HEK293 (cell line): ENCODE measurements at regions not wholly inside any gene's neighbourhood (a gene's known extent, or its start where the extent isn't known, plus 50 kb on each side); places are given as distances from the start of the nearest gene placed in this dataset.

Source experiments
- CTCF ChIA-PET: fragments of 350-600 bp; formaldehyde crosslinking; extraction: SDS; loops from one replicate; lab custom pipeline; 2021; ENCODE audit warnings: antibody characterized with exemption; lab: Yijun Ruan, JAX
- POLR2A ChIA-PET: fragments of 300-600 bp; formaldehyde crosslinking; extraction: SDS; loops from one replicate; lab custom pipeline; 2020; ENCODE audit warnings: antibody characterized with exemption, inconsistent platforms; lab: Yijun Ruan, JAX
- H3K27ac ChIP-seq: fragments of 200-500 bp; sonication (Bioruptor generic); 2 replicates; pipeline ENCODE4 v1.5.1; 2014; ENCODE audit warnings: low read depth, low read length, control low read depth, inconsistent platforms; ENCODE audit errors: extremely low read depth
- H3K36me3 ChIP-seq, 2 experiments: fragments of 200-500 bp in 1 of 2; sonication (Bioruptor generic) in 1 of 2; 1 replicate in 1 of 2; 2 replicates in 1 of 2; pipeline ENCODE4 v1.5.1; 2014 to 2017; ENCODE audit warnings: inconsistent platforms in 2 of 2, low read length in 2 of 2; ENCODE audit not compliant: control insufficient read depth in 2 of 2, insufficient read depth in 1 of 2
- H3K4me1 ChIP-seq: fragments of 200-500 bp; sonication (Bioruptor generic); 2 replicates; pipeline ENCODE4 v1.5.1; 2014; ENCODE audit warnings: mild to moderate bottlenecking, low read length, inconsistent platforms; ENCODE audit not compliant: control insufficient read depth, insufficient read depth
- H3K4me3 ChIP-seq: 2 replicates; pipeline ENCODE4 v1.5.1; 2011; ENCODE audit warnings: low read depth, mild to moderate bottlenecking, control low read depth, low read length, moderate library complexity
- H3K9me3 ChIP-seq: fragments of 200-500 bp; sonication (Bioruptor generic); 2 replicates; pipeline ENCODE4 v1.5.1; 2014; ENCODE audit warnings: low read depth, low read length, inconsistent platforms; ENCODE audit not compliant: control insufficient read depth, insufficient read depth
- AEBP2 ChIP-seq: fragments of 450-650 bp; formaldehyde crosslinking; IDR thresholded peaks from 2 replicates; pipeline ENCODE4 v1.5.1; 2016; ENCODE audit warnings: missing biosample characterization, missing genetic modification characterization, borderline replicate concordance
- GLI4 ChIP-seq: fragments of 450-650 bp; formaldehyde crosslinking; IDR thresholded peaks from 2 replicates; pipeline ENCODE4 v1.5.1; 2016; ENCODE audit warnings: missing biosample characterization, missing genetic modification characterization
- KLF1 ChIP-seq: fragments of 450-650 bp; formaldehyde crosslinking; IDR thresholded peaks from 2 replicates; pipeline ENCODE4 v1.5.1; 2016; ENCODE audit warnings: missing biosample characterization, missing genetic modification characterization
- ZBTB10 ChIP-seq: fragments of 450-650 bp; formaldehyde crosslinking; IDR thresholded peaks from 2 replicates; pipeline ENCODE4 v1.5.1; 2016; ENCODE audit warnings: missing biosample characterization, missing genetic modification characterization
- ZNF184 ChIP-seq: fragments of 450-650 bp; IDR thresholded peaks from 2 replicates; pipeline ENCODE4 v1.5.1; 2018; ENCODE audit warnings: missing biosample characterization, mild to moderate bottlenecking, missing genetic modification characterization
- ZNF202 ChIP-seq: fragments of 450-650 bp; formaldehyde crosslinking; IDR thresholded peaks from 2 replicates; pipeline ENCODE4 v1.5.1; 2016; ENCODE audit warnings: missing biosample characterization, missing genetic modification characterization, borderline replicate concordance
- ZNF211 ChIP-seq: fragments of 450-650 bp; formaldehyde crosslinking; IDR thresholded peaks from 2 replicates; pipeline ENCODE4 v1.5.1; 2016; ENCODE audit warnings: low read depth, missing biosample characterization, missing genetic modification characterization
- ZNF239 ChIP-seq: fragments of 450-650 bp; formaldehyde crosslinking; IDR thresholded peaks from 2 replicates; pipeline ENCODE4 v1.5.1; 2016; ENCODE audit warnings: missing biosample characterization, missing genetic modification characterization
- ZNF394 ChIP-seq: fragments of 450-650 bp; formaldehyde crosslinking; IDR thresholded peaks from 2 replicates; pipeline ENCODE4 v1.5.1; 2016; ENCODE audit warnings: missing biosample characterization, missing genetic modification characterization, mild to moderate bottlenecking, moderate library complexity, borderline replicate concordance
- ZNF398 ChIP-seq: fragments of 450-650 bp; formaldehyde crosslinking; IDR thresholded peaks from 2 replicates; pipeline ENCODE4 v1.5.1; 2017; ENCODE audit warnings: missing biosample characterization, missing genetic modification characterization
- ZNF510 ChIP-seq: fragments of 450-650 bp; formaldehyde crosslinking; IDR thresholded peaks from 2 replicates; pipeline ENCODE4 v1.5.1; 2018; ENCODE audit warnings: mild to moderate bottlenecking, missing genetic modification characterization, missing biosample characterization; ENCODE audit not compliant: insufficient replicate concordance
- ZNF658 ChIP-seq: fragments of 450-650 bp; formaldehyde crosslinking; IDR thresholded peaks from 2 replicates; pipeline ENCODE4; 2016; ENCODE audit warnings: missing biosample characterization, missing genetic modification characterization
- ZNF664 ChIP-seq: fragments of 450-650 bp; formaldehyde crosslinking; IDR thresholded peaks from 2 replicates; pipeline ENCODE4 v1.5.1; 2016; ENCODE audit warnings: missing biosample characterization, missing genetic modification characterization
- ZNF704 ChIP-seq: fragments of 450-650 bp; formaldehyde crosslinking; IDR thresholded peaks from 2 replicates; pipeline ENCODE4 v1.5.1; 2016; ENCODE audit warnings: missing biosample characterization, missing genetic modification characterization
- ZSCAN16 ChIP-seq: fragments of 450-650 bp; formaldehyde crosslinking; IDR thresholded peaks from 2 replicates; pipeline ENCODE4 v1.5.1; 2016; ENCODE audit warnings: missing biosample characterization, missing genetic modification characterization
- ZSCAN23 ChIP-seq: fragments of 450-650 bp; formaldehyde crosslinking; IDR thresholded peaks from 2 replicates; pipeline ENCODE4 v1.5.1; 2016; ENCODE audit warnings: missing biosample characterization, missing genetic modification characterization

GRCh38 chr4:138595171-138595570 lies 353.0 kb upstream of the SLC7A11 start:
- no peaks in the 10 kb centered on the region for H3K36me3 ChIP-seq
- H3K27ac ChIP-seq = no peak overlapping the region
- POLR2A ChIA-PET = no interaction called here
- no peak overlapping the region for H3K4me3 ChIP-seq
- TF ChIP-seq ZBTB10 (tag by site-specific recombination) = no peak
- TF ChIP-seq ZSCAN23 = no peak
- CTCF ChIA-PET = interaction anchor here (0.7 kb wide), 1 partner anchor 1967 kb away, joined by 4 read pairs; no protein-coding TSS in a partner anchor
- no peaks in the 10 kb centered on the region for H3K4me1 ChIP-seq
- no peaks in the 10 kb centered on the region for H3K9me3 ChIP-seq

GRCh38 chr4:138592796-138593195 lies 350.6 kb upstream of the SLC7A11 start:
- Histone ChIP-seq H3K9me3 (no peaks in the 10 kb centered on the region), H3K36me3 (no peaks in the 10 kb centered on the region), H3K4me1 (no peaks in the 10 kb centered on the region), H3K27ac (no peak overlapping the region), H3K4me3 (no peak overlapping the region)
- TF ChIP-seq ZNF704 (tag by site-specific recombination) = no peak
- no peak for TF ChIP-seq AEBP2 (tag by site-specific recombination)
- TF ChIP-seq ZNF394 = no peak
- no peak for TF ChIP-seq ZSCAN16 (tag by site-specific recombination)
- TF ChIP-seq KLF1 (tag by site-specific recombination) = no peak
- TF ChIP-seq ZNF664 (tag by site-specific recombination) = no peak
- no peak for TF ChIP-seq ZNF202 (tag by site-specific recombination)
- no peak for TF ChIP-seq ZNF211
- no peak for TF ChIP-seq GLI4 (tag by site-specific recombination)
- no peak for TF ChIP-seq ZNF398 (tag by site-specific recombination)
- no peak for TF ChIP-seq ZNF239 (tag by site-specific recombination)
- no peak for TF ChIP-seq ZNF184
- TF ChIP-seq ZNF510 (tag by site-specific recombination) = no peak
- TF ChIP-seq ZNF658 (tag by site-specific recombination) = no peak
- ChIA-PET POLR2A (no interaction called here), CTCF (interaction anchor here (0.9 kb wide), 1 partner anchor 14 kb away, joined by 3 read pairs; no protein-coding TSS in a partner anchor)
